Fibroblast of villous mesenchyme (primary cell): ENCODE measurements at regions not wholly inside any gene's neighbourhood (a gene's known extent, or its start where the extent isn't known, plus 50 kb on each side); places are given as distances from the start of the nearest gene placed in this dataset.

Source experiments
- DNase-seq: peaks from one replicate; pipeline ENCODE4 v3.0.0-alpha.2; 2010; ENCODE audit warnings: low read depth
- H3K4me3 ChIP-seq: 2 replicates; pipeline ENCODE4 v1.5.1; 2011; ENCODE audit warnings: low read depth, mild to moderate bottlenecking, low read length
- TF ChIP-seq, protein P1 (sequence below): IDR thresholded peaks from 2 replicates; pipeline ENCODE4 v1.5.1; 2012; ENCODE audit warnings: low read depth, mild to moderate bottlenecking, low read length; ENCODE audit not compliant: insufficient read depth

DNA sequence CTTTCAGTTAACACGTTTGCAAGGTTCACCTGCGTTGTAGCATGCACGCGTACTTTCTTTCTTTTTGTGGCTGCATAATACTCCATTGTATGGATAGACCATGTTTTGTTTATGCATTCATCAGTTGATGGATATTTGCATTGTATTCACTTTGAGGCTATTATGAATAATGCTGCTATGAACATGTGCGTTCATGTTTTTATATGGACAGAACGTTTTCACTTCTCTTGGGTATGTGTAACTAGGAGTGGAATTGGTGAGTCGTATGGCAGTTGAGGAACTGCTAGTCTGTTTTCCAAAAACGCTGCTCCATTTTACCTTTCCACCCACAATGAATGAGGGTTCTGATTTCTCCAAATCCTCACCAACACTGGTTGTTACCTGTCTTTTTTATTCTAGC lies 244.3 kb downstream of the GLI2 start:
- TF ChIP-seq, protein P1, sequence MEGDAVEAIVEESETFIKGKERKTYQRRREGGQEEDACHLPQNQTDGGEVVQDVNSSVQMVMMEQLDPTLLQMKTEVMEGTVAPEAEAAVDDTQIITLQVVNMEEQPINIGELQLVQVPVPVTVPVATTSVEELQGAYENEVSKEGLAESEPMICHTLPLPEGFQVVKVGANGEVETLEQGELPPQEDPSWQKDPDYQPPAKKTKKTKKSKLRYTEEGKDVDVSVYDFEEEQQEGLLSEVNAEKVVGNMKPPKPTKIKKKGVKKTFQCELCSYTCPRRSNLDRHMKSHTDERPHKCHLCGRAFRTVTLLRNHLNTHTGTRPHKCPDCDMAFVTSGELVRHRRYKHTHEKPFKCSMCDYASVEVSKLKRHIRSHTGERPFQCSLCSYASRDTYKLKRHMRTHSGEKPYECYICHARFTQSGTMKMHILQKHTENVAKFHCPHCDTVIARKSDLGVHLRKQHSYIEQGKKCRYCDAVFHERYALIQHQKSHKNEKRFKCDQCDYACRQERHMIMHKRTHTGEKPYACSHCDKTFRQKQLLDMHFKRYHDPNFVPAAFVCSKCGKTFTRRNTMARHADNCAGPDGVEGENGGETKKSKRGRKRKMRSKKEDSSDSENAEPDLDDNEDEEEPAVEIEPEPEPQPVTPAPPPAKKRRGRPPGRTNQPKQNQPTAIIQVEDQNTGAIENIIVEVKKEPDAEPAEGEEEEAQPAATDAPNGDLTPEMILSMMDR, result no peak
- no peak for DNase-seq
- no peak overlapping the region for H3K4me3 ChIP-seq

DNA sequence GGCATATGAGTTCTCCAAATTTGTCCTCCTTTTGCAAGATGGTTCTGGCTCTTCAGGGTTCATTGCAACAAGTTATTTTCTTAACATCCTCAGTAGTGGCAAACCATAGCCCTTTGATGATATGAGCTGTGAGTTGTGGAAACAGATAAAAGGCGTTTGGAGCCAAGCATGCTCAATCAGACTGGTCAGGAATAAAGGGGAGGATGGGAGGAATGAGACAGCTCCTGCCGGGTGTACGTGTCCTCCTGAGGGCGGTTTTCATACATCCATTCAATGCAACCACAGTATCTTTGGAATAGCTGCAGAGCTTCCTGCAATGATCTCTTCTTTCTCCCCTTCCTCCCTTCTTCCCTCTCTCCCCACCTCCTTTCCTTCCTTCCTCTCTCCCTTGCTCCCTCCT lies 245.8 kb downstream of the GLI2 start:
- TF ChIP-seq, protein P1, result no peak
- no peak for DNase-seq

DNA sequence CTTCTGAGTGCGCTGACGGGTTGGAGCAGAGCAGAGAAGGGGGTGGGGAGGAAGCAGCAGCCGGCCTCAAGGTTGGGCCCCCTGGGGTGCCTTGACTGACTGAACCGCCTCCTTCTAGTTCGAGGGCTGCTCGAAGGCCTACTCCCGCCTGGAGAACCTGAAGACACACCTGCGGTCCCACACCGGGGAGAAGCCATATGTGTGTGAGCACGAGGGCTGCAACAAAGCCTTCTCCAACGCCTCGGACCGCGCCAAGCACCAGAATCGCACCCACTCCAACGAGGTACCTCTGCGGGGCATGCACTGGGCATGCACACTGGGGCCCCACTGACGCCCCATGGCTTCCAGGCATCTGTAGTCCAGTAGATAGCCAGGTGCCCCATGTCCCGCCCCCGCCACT lies 246.9 kb downstream of the GLI2 start:
- TF ChIP-seq, protein P1, result no peak
- DNase-seq, result no peak
- no peak overlapping the region for H3K4me3 ChIP-seq

More for the DNA sequence above, 245.8 kb downstream of the GLI2 start:
- H3K4me3 ChIP-seq, result no peak overlapping the region

DNA sequence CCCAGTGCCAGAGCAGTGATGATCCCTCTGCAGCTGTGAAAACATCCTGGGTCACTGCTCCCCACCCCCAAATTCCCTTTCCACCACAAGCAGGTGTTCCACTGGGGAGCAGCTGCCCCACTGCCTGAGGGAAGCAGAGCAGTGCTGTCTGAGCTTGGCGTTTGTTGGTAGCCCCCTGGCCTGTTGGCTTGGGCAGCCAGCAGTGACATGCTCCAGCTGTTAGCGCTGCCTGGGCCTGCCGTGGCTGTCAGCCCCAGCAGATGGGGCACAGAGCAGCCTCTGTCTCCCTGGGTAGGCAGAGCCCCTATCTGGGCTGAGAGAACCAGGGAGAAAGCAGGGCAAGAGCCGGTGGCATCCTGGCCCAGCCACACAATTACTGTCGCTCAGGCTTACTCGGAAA lies 247.7 kb downstream of the GLI2 start:
- DNase-seq, result peak; percentile 34

DNA sequence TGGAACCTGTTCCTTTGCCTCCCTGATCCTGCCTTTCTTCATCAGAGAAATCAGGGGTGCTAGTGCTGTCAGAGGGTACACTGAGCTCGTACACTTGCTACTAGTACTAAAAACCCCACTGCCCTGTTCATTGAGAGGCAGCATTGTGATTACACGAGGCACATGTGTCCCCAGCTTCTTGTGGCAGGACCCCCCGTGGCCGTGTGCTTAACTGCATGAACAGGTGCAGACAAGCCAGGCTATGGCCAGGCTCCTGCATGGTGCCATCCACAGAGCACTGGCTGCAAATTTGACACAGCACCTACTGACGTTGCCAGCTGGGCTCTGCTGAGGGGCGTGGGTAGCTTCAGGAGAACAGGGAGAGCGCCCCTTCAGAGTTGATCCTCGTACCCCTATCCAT lies 248.4 kb downstream of the GLI2 start:
- TF ChIP-seq, protein P1, result no peak
- no peak for DNase-seq
- no peak overlapping the region for H3K4me3 ChIP-seq

More for the DNA sequence above, 247.7 kb downstream of the GLI2 start:
- TF ChIP-seq, protein P1, result no peak
- no peak overlapping the region for H3K4me3 ChIP-seq

DNA sequence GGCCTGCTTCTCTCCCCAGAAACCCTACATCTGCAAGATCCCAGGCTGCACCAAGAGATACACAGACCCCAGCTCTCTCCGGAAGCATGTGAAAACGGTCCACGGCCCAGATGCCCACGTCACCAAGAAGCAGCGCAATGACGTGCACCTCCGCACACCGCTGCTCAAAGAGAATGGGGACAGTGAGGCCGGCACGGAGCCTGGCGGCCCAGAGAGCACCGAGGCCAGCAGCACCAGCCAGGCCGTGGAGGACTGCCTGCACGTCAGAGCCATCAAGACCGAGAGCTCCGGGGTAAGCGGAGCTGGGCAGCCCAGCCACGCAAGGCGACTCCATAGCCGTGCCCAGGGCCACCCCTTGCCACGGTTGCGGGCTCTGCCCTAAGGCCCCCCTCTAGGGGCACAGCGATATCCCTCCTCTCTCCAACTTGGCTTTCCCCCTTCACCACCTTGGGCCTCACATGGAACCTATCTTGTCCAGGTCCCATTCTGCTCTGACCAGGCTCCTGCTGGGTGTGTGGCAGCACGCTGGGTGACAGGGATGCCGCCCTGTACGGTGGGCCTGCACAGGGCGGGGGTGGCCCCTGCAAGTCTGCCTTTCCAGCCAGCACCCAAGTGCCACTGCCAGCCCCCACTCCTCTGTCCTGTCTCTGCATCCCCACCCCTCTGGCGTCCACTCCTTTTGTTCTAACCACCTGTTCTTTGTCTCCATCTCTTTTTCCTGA lies 248.9 kb downstream of the GLI2 start:
- DNase-seq, result no peak
- H3K4me3 ChIP-seq, result no peak overlapping the region

More for the DNA sequence above, 248.9 kb downstream of the GLI2 start:
- TF ChIP-seq, protein P1, result no peak
